HG02678 (cell line): ENCODE measurements at regions not wholly inside any gene's neighbourhood (a gene's known extent, or its start where the extent isn't known, plus 50 kb on each side); places are given as distances from the start of the nearest gene placed in this dataset.
"Not testable (repeated sequence)": the region's sequence is repeated elsewhere in the genome, so short reads cannot be mapped to it uniquely, and the experiment has no call there.

Experiments
- ATAC-seq: cut with Tn5 transposase; IDR thresholded peaks from one replicate; pipeline ENCODE4 v1.9.1; 2021; ENCODE audit warnings: mild to moderate bottlenecking, moderate library complexity; ENCODE audit not compliant: unreplicated experiment

DNA sequence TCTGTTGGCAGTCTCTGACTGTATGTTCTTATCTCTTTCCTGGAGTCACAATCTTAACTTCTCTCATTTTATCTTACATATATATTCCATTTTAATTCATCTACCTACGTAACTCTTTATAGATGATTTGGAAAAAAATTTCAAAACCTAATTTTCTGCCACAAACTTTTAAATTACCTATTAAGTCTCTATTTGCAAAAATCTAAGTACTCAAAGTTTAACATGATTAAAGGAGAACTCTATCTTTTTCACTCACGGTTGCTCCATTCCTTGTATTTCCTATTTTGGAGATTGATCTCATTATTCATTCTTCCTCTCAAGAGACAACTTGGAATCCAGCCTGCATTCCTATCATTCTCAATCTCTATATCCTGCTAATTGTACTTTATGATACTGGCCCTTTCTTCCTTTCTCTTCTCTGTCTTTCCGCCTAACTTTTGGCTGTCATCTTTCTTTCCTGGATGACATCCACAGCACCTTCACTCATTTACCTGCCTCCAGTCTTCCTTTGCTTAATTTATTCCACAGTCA, 1071.1 kb upstream of the CITED2 start:
- no peak for ATAC-seq

DNA sequence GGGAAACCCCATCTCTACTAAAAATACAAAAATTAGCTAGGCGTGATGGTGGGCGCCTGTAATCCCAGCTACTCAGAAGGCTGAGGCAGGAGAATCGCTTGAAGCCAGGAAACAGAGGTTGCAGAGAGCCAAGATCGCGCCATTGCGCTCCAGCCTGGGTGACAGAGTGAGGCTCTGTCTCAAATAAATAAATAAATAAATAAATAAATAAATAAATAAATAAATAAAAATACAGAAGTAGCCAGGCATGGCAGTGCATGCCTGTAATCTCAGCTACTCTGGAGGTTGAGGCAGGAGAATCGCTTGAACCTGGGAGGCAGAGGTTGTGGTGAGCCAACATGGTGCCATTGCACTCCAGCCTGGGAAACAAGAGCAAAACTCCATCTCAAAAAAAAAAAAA, 1068.7 kb upstream of the CITED2 start:
- not testable (repeated sequence) for ATAC-seq

DNA sequence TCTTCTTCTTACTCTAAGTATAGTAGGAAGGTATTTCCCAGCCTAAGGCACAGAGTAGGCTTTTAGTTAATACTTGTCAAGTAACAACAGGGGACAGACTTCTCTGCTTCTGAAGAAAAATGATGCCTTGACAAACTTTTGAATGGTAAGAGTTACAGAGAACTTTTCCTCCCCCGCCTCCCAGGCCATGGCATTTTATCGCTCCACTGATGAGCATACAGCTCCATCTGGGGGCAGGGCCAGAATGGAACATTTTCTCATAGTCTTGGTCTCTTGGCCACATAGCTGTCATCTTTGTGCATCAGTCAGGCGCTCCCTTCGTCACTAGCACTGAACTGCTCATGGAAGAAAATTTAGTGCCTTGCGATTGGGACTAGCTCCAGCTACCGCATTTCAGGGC, 1066.8 kb upstream of the CITED2 start:
- ATAC-seq = no peak

DNA sequence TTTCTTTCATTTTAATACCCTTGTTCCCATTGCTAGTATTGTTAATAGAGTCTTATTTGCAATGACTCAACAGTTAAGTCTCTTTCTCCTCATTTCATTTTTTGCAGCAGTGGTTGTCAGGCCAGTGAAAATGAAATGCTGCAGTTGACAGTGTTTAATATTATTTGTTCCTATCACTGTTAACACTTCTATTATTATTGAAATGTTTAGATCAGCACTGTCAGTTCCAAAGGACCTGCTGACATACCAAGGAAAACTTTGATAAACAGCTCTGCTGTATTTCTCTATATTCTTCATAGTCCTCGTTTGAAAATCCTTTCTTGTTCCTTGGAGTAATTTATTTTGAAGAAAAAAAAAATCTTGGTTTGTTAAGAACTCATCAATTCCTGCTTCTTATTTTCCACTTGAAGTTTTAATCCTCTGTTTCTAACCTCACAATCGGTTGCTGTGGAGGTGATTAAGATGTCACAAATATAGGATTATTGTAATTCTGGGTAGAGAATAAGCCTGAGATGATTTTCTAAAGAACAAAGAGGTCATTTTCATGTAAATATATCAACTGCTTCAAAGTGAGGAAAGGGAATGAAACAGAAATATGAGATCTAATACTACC, 1065.9 kb upstream of the CITED2 start:
- ATAC-seq = no peak

DNA sequence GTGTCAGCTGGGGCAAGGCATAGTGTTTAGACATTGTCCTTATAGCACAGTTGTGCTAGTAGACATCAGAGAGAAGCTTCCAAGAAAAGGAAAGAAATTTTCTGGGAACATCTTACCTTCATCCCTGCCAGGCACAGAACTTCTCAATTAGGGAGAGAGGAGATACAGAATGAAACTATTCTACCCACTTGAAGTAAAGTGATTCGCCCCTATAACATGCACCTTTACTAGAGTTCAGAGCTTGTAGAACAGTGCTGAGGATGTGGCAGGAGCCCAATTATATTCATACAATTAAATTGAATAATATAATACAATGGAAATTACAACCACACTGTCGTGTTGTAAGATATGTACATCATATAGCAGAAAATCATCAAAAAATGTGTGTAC, 1063.9 kb upstream of the CITED2 start:
- ATAC-seq = no peak

DNA sequence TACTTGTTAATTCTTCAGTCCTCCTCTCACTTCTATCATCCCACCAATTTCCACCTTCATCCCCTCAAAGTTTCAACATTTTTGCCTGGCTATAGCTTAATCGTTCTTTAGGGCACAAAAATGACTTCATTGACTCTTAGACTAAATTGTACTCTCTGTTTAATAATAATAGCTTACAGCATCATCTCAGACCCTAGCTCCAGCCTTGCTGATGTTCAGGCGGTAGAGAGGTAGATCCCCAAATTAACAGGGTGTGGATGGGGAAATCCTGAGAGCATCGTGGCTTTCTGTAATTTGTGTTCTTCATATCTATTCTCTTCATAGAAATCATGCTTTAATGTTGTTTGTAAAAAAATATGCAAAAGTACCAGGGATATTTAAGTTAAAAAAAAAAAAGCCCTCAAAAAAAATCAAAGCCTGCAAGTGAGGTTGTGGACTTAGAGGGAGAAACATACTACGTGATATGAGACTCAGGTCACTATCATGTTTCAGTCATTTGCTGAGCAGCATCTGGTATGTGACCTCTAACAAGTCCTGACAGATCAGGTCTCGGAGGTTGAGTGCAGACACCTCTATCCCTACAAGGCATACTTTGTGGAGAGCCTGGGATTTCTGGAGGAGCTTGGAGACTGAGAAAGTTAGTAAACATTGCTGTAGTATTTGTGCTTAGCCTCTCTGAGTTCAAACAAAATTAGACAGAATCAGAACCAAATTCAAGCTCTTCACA, 1063.3 kb upstream of the CITED2 start:
- no peak for ATAC-seq

DNA sequence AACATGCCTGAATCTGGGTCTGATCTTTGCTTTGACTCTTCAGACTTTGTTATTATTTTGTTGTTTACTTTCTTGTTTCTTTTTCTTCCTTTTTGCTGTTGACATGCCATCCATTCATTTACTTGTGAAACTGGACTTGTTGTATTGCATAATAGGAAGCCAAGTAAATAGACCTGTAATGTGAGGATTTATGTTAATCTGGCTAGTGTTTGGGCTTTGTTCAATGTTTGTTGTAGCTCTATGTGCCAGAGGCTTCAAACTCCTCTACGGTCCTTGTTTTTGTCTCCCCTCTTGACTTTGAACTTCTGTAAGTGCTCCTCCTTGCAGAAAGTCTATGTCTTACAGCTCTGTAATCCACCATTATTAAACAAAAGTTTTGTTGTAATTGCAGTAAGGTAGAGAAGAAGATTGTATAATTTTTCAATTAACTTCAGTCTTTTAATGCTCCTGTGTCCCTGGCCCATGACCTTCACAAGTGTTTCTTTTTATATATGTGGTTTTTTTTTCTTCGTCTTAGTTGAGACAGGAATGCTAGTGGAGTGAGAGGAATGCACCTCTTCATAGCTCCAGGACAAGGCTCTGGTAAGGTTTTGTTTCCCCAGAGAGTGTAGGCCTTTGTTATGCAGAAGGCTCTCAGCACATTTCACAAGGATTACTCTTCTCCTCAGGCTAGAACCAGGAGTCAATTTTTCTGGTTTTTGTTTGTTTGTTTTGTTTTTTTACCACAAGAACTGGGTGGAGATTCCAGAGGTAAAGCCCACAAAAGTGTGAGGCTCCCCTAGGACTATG, 1061.8 kb upstream of the CITED2 start:
- ATAC-seq = no peak

DNA sequence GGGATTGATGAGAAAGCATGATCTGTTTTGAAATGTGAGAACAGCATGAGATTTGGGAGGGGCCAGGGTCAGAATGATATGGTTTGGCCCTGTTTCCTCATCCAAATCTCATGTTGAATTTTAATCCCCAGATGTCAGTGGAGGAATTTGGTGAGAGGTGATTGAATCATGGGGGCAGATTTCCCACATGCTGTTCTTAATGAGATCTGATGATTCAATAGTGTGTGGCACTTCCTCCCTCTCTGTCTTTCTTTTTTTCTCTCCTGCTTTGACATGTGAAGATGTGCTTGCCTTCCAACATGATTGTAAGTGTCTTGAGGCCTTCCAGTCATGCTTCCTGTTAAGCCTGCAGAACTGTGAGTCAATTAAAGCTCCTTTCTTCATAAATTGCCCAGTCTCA, 1060.3 kb upstream of the CITED2 start:
- no peak for ATAC-seq

DNA sequence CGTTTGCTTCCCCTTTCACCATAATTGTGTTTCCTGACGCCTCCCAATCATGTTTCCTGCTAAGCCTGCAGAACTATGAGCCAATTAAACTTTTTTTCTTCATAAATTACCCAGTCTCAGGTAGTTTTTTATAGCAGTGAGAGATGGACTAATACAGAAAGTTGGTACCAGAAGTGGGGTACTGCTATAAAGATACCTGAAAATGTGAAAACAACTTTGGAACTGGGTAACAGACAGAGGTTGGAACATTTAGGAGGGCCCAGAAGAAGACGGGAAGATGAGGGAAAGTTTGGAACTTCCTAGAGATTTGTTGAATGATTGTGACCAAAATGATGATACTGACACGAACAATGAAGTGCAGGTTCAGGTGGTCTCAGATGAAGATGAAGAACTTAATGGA, 1058.6 kb upstream of the CITED2 start:
- no peak for ATAC-seq

DNA sequence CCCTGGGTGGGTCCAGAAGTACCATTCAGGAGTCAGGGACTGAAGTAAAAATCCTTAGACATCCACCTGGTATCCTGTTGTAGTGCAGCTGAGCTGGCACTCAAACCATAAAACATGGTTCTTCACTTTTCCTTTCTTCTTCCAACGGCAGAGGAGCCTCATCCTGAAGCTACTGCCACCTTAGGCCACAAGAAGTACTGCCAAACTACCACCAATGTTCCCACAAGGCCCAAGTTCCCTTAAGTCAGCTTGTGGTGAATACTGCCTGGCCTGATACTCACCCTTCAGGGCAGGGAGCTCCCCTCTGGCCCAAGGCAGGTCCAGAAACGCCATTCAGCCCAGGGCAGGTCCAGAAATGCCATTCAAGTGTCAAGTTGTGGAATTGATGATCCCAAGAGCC, 1053.4 kb upstream of the CITED2 start:
- ATAC-seq = peak; percentile 64

DNA sequence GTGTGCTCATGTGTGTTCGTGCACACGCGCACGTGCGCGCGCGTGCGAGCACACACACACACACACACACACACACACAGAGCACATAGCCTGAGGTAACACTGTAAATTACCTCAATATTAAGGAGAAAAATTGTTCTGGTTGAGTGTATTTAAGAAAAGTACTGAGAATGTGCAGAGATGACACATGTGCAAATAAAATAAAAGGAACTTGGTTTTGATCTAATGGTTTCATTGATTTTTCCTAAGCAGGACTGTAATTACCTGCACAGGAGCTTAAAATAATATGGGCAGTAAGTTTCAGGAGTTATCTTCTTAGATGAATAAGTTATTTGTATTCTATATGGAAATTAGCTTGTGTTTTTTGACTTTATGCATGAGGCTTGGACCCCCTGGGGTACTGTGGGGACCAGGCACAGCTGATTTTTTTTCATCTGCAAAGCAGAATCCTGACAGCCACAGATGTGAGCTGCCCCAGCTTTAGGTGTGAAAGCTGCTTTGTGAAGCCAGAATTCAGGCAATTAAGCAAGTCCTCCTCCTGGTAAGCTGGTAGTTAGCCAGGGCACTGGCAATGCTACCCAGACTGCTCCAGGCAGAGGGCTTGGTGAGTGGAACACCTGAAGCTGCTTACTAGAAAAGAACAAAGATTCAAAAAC, 1040.6 kb upstream of the CITED2 start:
- ATAC-seq = no peak

DNA sequence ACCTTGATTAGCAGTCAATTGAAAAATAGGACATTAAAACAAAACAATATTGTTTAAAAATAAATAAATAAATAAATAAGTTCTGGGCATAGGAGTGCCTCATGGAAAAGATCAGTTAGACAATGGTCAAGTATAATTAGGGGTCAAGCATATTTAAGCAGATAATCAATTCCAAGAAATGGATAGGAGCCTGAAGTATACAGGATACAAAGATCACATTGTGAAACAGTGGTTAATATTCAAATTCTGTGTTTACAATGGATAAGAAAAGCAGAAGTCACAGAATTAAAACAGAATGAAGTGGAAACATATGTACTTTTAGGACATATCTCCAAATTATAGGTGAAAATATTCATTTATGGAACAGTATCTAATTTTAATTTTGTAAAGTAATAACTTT, 1028.6 kb upstream of the CITED2 start:
- ATAC-seq = no peak

DNA sequence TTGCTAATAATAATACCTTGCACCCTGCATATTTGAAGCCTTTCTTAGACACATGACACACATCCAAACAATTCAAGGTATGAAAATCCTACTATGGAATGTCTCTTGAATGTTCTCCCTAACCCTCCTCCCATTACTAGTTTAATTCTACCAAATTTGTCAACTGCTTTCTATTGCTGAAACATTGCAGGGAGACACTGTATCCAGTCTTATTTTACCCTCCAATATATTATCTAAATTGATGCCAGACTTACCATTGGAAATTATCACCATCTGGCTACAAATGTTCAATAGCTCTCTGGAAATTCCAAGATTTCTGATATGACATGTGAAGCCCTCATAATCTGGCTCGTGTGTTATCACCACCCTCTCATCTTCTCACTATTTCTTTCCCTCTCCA, 1027.3 kb upstream of the CITED2 start:
- no peak for ATAC-seq

DNA sequence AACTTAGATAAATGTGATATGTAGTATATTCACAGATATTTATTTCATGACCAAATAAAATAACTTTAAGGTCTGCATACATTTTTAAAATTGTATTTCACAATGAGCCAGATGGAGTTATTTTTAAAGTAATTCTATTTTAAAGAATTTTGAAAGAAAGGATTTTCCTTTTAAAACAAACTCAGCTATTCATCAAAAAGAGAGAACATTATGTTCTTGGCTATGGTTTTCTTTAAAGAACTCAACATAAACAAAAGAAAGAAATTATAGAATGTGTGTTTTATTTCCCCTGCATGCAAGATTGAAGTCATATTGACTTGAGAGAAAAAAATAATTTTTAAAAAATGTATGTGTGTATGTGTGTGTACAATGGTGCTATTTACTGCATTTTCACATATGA, 1023.6 kb upstream of the CITED2 start:
- no peak for ATAC-seq

DNA sequence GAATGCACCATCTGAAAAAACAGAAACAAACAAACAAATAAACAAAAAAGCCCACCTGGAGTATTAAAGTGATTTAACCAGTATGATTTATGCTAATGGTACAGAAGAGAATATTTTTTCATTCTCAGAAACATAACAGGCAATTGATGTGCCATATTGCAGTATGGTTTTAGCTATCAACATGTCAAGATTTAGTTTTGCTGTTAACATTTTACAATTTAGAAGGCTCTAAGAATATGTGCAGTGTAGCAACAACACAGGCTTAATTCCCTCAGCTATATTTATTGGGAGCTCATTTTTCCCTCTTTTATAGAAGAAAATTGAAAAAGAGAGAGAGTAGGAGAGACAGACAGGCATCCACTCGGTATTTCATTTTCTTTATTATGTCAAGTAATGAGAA, 1022.7 kb upstream of the CITED2 start:
- no peak for ATAC-seq

DNA sequence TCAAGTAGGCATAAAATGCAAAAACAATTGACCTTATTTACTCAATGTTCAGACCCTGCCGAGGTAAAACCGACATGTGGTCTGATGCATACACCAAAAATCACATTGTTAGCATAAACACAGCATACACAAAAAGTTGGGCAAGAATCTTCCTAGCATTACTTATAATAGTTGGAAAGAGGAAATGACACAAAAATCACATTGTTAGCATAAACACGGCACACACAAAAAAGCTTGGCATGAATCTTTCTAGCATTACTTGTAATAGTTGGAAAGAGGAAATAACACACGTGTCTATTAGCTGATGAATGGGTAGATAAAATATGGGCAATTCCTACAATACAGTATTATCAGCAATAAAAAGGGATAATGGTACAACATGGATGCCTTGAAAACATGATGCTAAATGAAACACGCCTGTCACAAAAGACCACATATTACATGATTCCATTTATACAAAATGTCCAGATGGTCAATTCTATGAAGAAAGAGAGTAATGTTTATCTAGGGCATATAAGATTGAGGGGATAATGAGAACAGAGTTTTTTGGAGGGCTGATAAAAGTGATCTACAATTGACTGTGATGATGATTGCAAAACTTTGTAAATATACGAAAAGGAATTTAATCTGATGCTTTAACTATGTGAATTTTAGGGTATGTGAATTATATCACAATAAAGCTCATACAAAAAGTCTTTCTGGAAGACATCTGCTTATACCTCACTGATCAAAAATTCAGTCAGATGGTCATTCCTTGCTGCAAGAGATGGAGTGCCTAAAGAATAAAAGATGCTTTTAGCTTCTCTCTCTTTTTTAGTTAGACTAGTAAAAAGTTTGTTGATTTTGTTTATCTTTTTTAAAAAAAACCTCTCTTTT, 1019.5 kb upstream of the CITED2 start:
- no peak for ATAC-seq

DNA sequence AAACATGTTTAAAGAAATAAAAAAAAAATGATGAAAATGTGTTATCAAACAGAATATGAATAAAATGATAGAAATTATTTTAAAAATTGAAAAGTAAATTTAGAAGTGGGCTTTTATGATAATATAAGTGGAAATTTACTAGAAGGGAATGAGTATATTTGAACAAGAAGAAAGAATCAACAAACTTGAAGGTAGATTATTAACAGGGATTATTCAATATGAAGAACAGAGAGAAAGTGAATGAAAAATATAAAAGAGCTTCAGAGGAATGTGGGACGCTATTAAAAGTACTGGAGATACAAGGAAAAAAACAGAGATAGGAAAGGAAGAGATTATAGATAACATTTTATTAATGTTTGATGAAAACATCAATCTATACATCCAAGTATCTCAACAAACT, 1014.4 kb upstream of the CITED2 start:
- ATAC-seq = no peak

DNA sequence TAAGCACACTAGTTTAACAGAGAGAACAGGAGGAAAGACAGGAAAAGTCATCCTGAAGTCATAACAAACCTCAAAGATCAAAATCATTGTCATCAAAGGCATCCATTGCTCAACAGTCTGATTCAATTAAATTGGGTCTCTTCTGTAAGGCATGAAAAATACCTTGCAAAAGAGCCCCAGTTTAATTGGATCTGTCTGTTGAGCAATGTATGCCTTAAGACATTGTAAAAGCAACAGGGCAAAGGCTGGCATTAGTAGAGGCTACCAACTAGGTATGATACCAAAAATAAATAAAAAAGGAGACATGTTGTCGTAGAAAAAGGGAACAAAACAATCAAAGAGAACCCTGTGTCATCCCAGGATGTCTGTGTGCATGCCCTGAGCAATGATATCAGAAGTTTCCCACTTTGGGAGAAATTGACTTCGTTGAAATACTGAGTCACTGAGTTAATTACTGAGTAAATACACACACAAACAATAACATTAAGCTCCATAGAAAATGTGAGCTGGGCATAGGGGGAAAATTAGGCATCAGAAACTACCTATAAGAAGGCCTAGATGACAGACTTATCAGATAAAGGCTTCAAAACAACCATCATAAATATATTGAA, 1013.8 kb upstream of the CITED2 start:
- no peak for ATAC-seq

DNA sequence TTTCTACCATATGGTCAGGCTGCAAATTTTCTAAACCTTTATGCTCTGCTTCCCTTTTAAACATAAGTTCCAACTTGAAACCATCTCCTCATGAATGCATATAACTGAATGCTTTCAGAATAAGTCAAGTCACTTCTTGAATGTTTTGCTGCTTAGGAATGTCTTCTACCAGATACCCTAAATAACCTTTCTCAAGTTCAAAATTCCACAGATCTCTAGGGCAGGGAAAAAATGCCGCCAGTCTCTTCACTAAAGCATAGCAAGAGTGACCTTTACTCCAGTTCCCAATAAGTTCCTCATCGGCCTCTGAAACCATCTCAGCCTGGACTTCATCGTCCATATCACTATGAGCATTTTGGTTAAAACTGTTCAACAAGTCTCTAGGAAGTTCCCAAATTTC, 1011.2 kb upstream of the CITED2 start:
- ATAC-seq = no peak

DNA sequence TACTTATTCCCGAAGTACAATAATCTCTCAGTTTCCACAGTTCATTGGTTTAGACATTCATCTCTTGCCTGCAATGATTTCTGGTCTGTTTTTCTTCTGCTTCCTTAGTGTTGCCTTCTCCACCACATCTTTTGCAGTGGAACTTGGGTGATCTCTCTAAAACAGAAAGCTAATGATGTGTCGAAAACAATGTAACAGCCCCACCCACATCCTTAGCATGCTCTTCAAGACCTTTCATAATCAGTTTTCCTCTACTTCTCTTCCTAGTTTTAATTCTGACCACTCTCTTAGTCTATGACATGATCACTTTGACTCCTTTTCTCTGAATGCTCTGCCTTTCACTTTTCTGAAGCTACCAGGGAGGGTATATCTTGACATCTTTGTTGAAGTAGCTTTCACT, 1007.9 kb upstream of the CITED2 start:
- no peak for ATAC-seq
